Stimulated activated CD8-positive, alpha-beta memory T cell treated with anti-CD3 and anti-CD28 coated beads, Interleukin-4, amount 100 ng/mL, for 4 hours (primary cell): ENCODE measurements at regions not wholly inside any gene's neighbourhood (a gene's known extent, or its start where the extent isn't known, plus 50 kb on each side); places are given as distances from the start of the nearest gene placed in this dataset.

Source experiments
- DNase-seq, 2 donors: peaks; one replicate each; pipeline ENCODE4 v3.0.0-alpha.2; 2020; ENCODE audit warnings: low read depth in 2 of 2, low spot score in 1 of 2

GRCh38 chr10:44607116-44607515 lies 222.2 kb upstream of the CXCL12 start:
- DNase-seq = no peak

- no peak for DNase-seq
Observed at GRCh38 chr10:44618910-44619309, 234.0 kb upstream of the CXCL12 start.

- no peak for DNase-seq
Observed at GRCh38 chr10:44619521-44619920, 234.6 kb upstream of the CXCL12 start.

- DNase-seq = no peak
Observed at GRCh38 chr10:44619975-44620374, 235.1 kb upstream of the CXCL12 start.

- no peak for DNase-seq
Observed at GRCh38 chr10:44627591-44628354, 242.9 kb upstream of the CXCL12 start.

- DNase-seq = no peak
Observed at GRCh38 chr10:44628921-44629320, 244.0 kb upstream of the CXCL12 start.

- DNase-seq = no peak
Observed at GRCh38 chr10:44635176-44635575, 250.3 kb upstream of the CXCL12 start.

GRCh38 chr10:44636625-44637024 lies 251.7 kb upstream of the CXCL12 start:
- DNase-seq = no peak

- no peak for DNase-seq
Observed at GRCh38 chr10:44640429-44640828, 255.5 kb upstream of the CXCL12 start.

- DNase-seq = no peak
Observed at GRCh38 chr10:44647473-44647872, 262.6 kb upstream of the CXCL12 start.

GRCh38 chr10:44647877-44648542 lies 263.1 kb upstream of the CXCL12 start:
- DNase-seq = no peak

GRCh38 chr10:44650691-44651661 lies 260.2 kb upstream of the TMEM72 start:
- no peak for DNase-seq

- no peak for DNase-seq
Observed at GRCh38 chr10:44651834-44652233, 259.3 kb upstream of the TMEM72 start.

- no peak for DNase-seq
Observed at GRCh38 chr10:44659320-44659719, 251.8 kb upstream of the TMEM72 start.

- DNase-seq = no peak
Observed at GRCh38 chr10:44660271-44660670, 250.9 kb upstream of the TMEM72 start.

- DNase-seq = no peak
Observed at GRCh38 chr10:44662051-44662450, 249.1 kb upstream of the TMEM72 start.

- no peak for DNase-seq
Observed at GRCh38 chr10:44668336-44668735, 242.8 kb upstream of the TMEM72 start.

GRCh38 chr10:44671319-44671718 lies 239.8 kb upstream of the TMEM72 start:
- no peak for DNase-seq

- DNase-seq = no peak
Observed at GRCh38 chr10:44673245-44673983, 237.7 kb upstream of the TMEM72 start.

GRCh38 chr10:44674536-44675386 lies 236.4 kb upstream of the TMEM72 start:
- no peak for DNase-seq
